Thymus (tissue), 11 donors: ENCODE measurements at regions not wholly inside any gene's neighbourhood (a gene's known extent, or its start where the extent isn't known, plus 50 kb on each side); places are given as distances from the start of the nearest gene placed in this dataset.

Source experiments
- DNase-seq, 9 donors: peaks; one replicate each; pipeline ENCODE4 v3.0.0-alpha.2; 2013; ENCODE audit warnings: low spot score in 9 of 9, low read depth in 6 of 9, missing footprints in 1 of 9
- H3K27ac ChIP-seq, 2 donors: one replicate each; pipeline ENCODE4 v1.5.1; 2013; ENCODE audit warnings: control low read depth in 1 of 2, low read depth in 1 of 2, low read length in 1 of 2, mild to moderate bottlenecking in 1 of 2, moderate library complexity in 1 of 2
- H3K27me3 ChIP-seq, 2 donors: one replicate each; pipeline ENCODE4 v1.5.1; 2013; ENCODE audit warnings: low read length in 1 of 2; ENCODE audit not compliant: control insufficient read depth in 2 of 2, insufficient read depth in 1 of 2
- H3K36me3 ChIP-seq, 2 donors: one replicate each; pipeline ENCODE4 v1.5.1; 2013; ENCODE audit warnings: low read length in 1 of 2, mild to moderate bottlenecking in 1 of 2, moderate library complexity in 1 of 2; ENCODE audit not compliant: control insufficient read depth in 2 of 2, insufficient read depth in 2 of 2
- H3K4me1 ChIP-seq, 2 donors: one replicate each; pipeline ENCODE4 v1.5.1; 2013; ENCODE audit warnings: low read length in 2 of 2; ENCODE audit not compliant: control insufficient read depth in 2 of 2, insufficient read depth in 2 of 2
- H3K4me3 ChIP-seq, 2 donors: one replicate each; pipeline ENCODE4 v1.5.1; 2013; ENCODE audit warnings: low read length in 2 of 2, control low read depth in 1 of 2, mild to moderate bottlenecking in 1 of 2
- H3K9me3 ChIP-seq, 2 donors: one replicate each; pipeline ENCODE4 v1.5.1; 2013; ENCODE audit warnings: low read length in 1 of 2, mild to moderate bottlenecking in 1 of 2; ENCODE audit not compliant: control insufficient read depth in 2 of 2, insufficient read depth in 1 of 2
- WGBS: extraction: QIAGEN DNeasy Blood & Tissue Kit; methylation state at CpG from one replicate; pipeline ENCODE4 v1.1.7; 2013; 5-methylcytosine and 5-hydroxymethylcytosine counted together
- donor health status: healthy.

- no peaks in the 10 kb centered on the region for H3K27me3 ChIP-seq
- H3K9me3 ChIP-seq, result no peaks in the 10 kb centered on the region
- H3K27ac ChIP-seq, result no peak overlapping the region
- 96% methylated on average over 4 of the region's 4 CpGs for WGBS
- DNase-seq, result no peak
- no peak overlapping the region for H3K4me3 ChIP-seq
- H3K36me3 ChIP-seq, result no peaks in the 10 kb centered on the region
- H3K4me1 ChIP-seq, result no peaks in the 10 kb centered on the region
Measured at GRCh38 chr3:110478377-110479054, 593.1 kb upstream of the NECTIN3 start.

- 89% methylated on average over 2 of the region's 2 CpGs for WGBS
Measured at GRCh38 chr3:110479731-110480130, 591.9 kb upstream of the NECTIN3 start.

GRCh38 chr3:110485389-110485788, 586.2 kb upstream of the NECTIN3 start:
- no peak overlapping the region for H3K27ac ChIP-seq
- H3K4me3 ChIP-seq, result no peak overlapping the region
- H3K9me3 ChIP-seq, result peaks cover 0 to 8% of the 10 kb centered on the region in 2 donors
- H3K27me3 ChIP-seq, result no peaks in the 10 kb centered on the region
- no peaks in the 10 kb centered on the region for H3K4me1 ChIP-seq
- DNase-seq, result no peak
- 96% methylated on average over 2 of the region's 2 CpGs for WGBS
- no peaks in the 10 kb centered on the region for H3K36me3 ChIP-seq

More at GRCh38 chr3:110479731-110480130, 591.9 kb upstream of the NECTIN3 start:
- H3K36me3 ChIP-seq, result no peaks in the 10 kb centered on the region
- DNase-seq, result no peak
- H3K27ac ChIP-seq, result no peak overlapping the region
- H3K27me3 ChIP-seq, result no peaks in the 10 kb centered on the region
- H3K9me3 ChIP-seq, result no peaks in the 10 kb centered on the region
- no peaks in the 10 kb centered on the region for H3K4me1 ChIP-seq
- no peak overlapping the region for H3K4me3 ChIP-seq

- no peaks in the 10 kb centered on the region for H3K36me3 ChIP-seq
- H3K4me3 ChIP-seq, result no peak overlapping the region
- H3K27ac ChIP-seq, result no peak overlapping the region
- WGBS, result 91% methylated on average over 1 of the region's 1 CpG
- H3K27me3 ChIP-seq, result no peaks in the 10 kb centered on the region
- H3K4me1 ChIP-seq, result no peaks in the 10 kb centered on the region
- peaks cover 0 to 8% of the 10 kb centered on the region in 2 donors for H3K9me3 ChIP-seq
- no peak for DNase-seq
Measured at GRCh38 chr3:110487840-110488239, 583.8 kb upstream of the NECTIN3 start.

GRCh38 chr3:110491413-110491812, 580.2 kb upstream of the NECTIN3 start:
- Histone ChIP-seq H3K27me3 (no peaks in the 10 kb centered on the region), H3K4me3 (no peak overlapping the region), H3K4me1 (no peaks in the 10 kb centered on the region), H3K27ac (no peak overlapping the region), H3K36me3 (no peaks in the 10 kb centered on the region), H3K9me3 (peaks cover 0 to 16% of the 10 kb centered on the region in 2 donors)
- no peak for DNase-seq
- 87% methylated on average over 4 of the region's 4 CpGs for WGBS

GRCh38 chr3:110492876-110493275, 578.7 kb upstream of the NECTIN3 start:
- Histone ChIP-seq H3K27ac (no peak overlapping the region), H3K36me3 (no peaks in the 10 kb centered on the region), H3K9me3 (peaks cover 0 to 7% of the 10 kb centered on the region in 2 donors), H3K4me1 (no peaks in the 10 kb centered on the region), H3K4me3 (no peak overlapping the region), H3K27me3 (no peaks in the 10 kb centered on the region)
- 91% methylated on average over 2 of the region's 2 CpGs for WGBS
- DNase-seq, result no peak

- Histone ChIP-seq H3K36me3 (no peaks in the 10 kb centered on the region), H3K27me3 (no peaks in the 10 kb centered on the region), H3K9me3 (peaks cover 0 to 7% of the 10 kb centered on the region in 2 donors), H3K4me3 (no peak overlapping the region), H3K27ac (no peak overlapping the region), H3K4me1 (no peaks in the 10 kb centered on the region)
- no peak for DNase-seq
Measured at GRCh38 chr3:110493438-110494092, 578.1 kb upstream of the NECTIN3 start.

- no peak for DNase-seq
- Histone ChIP-seq H3K4me3 (no peak overlapping the region), H3K4me1 (no peaks in the 10 kb centered on the region), H3K9me3 (peaks cover 0 to 7% of the 10 kb centered on the region in 2 donors), H3K36me3 (no peaks in the 10 kb centered on the region), H3K27ac (no peak overlapping the region), H3K27me3 (no peaks in the 10 kb centered on the region)
- WGBS, result 93% methylated on average over 1 of the region's 1 CpG
Measured at GRCh38 chr3:110494093-110494490, 577.5 kb upstream of the NECTIN3 start.

GRCh38 chr3:110494728-110495127, 576.9 kb upstream of the NECTIN3 start:
- 89% methylated on average over 8 of the region's 8 CpGs for WGBS
- no peaks in the 10 kb centered on the region for H3K4me1 ChIP-seq
- no peaks in the 10 kb centered on the region for H3K27me3 ChIP-seq
- H3K4me3 ChIP-seq, result no peak overlapping the region
- H3K27ac ChIP-seq, result no peak overlapping the region
- DNase-seq, result no peak
- no peaks in the 10 kb centered on the region for H3K36me3 ChIP-seq
- H3K9me3 ChIP-seq, result peaks cover 0 to 7% of the 10 kb centered on the region in 2 donors
